Inferior parietal cortex (tissue), 1 donor: ENCODE measurements at regions not wholly inside any gene's neighbourhood (a gene's known extent, or its start where the extent isn't known, plus 50 kb on each side); places are given as distances from the start of the nearest gene placed in this dataset.

Experiments
- DNase-seq: peaks from one replicate; pipeline ENCODE4 v3.0.0-alpha.2; 2016; ENCODE audit errors: extremely low spot score

GRCh38 chr6:169082817-169083507 lies 170.7 kb downstream of the THBS2 start:
- no peak for DNase-seq

GRCh38 chr6:169082093-169082492 lies 171.6 kb downstream of the THBS2 start:
- no peak for DNase-seq

- DNase-seq: no peak
Observed at GRCh38 chr6:169081248-169081647, 172.4 kb downstream of the THBS2 start.

GRCh38 chr6:169079650-169080049 lies 174.0 kb downstream of the THBS2 start:
- no peak for DNase-seq

- no peak for DNase-seq
Observed at GRCh38 chr6:169078399-169079145, 175.1 kb downstream of the THBS2 start.

- DNase-seq: no peak
Observed at GRCh38 chr6:169075915-169076654, 177.6 kb downstream of the THBS2 start.

- DNase-seq: peak; percentile 27
Observed at GRCh38 chr6:169075211-169075914, 178.3 kb downstream of the THBS2 start.

GRCh38 chr6:169074526-169074925 lies 179.1 kb downstream of the THBS2 start:
- no peak for DNase-seq

- no peak for DNase-seq
Observed at GRCh38 chr6:169073311-169073710, 180.3 kb downstream of the THBS2 start.

- no peak for DNase-seq
Observed at GRCh38 chr6:169072127-169073042, 181.3 kb downstream of the THBS2 start.

GRCh38 chr6:169071394-169071793 lies 182.3 kb downstream of the THBS2 start:
- DNase-seq: no peak

- DNase-seq: no peak
Observed at GRCh38 chr6:169070506-169071176, 183.0 kb downstream of the THBS2 start.

- DNase-seq: no peak
Observed at GRCh38 chr6:169069356-169069755, 184.3 kb downstream of the THBS2 start.

GRCh38 chr6:169064194-169064593 lies 189.5 kb downstream of the THBS2 start:
- no peak for DNase-seq

GRCh38 chr6:169062272-169062671 lies 191.4 kb downstream of the THBS2 start:
- no peak for DNase-seq

GRCh38 chr6:169058634-169059033 lies 195.0 kb downstream of the THBS2 start:
- no peak for DNase-seq

GRCh38 chr6:169052462-169052861 lies 201.2 kb downstream of the THBS2 start:
- DNase-seq: no peak

GRCh38 chr6:169051371-169051770 lies 202.3 kb downstream of the THBS2 start:
- no peak for DNase-seq

- no peak for DNase-seq
Observed at GRCh38 chr6:169048865-169049205, 204.8 kb downstream of the THBS2 start.

GRCh38 chr6:169048185-169048864 lies 205.3 kb downstream of the THBS2 start:
- no peak for DNase-seq
